ENCODE measurements at regions not wholly inside any gene's neighbourhood (a gene's known extent, or its start where the extent isn't known, plus 50 kb on each side); places are given as distances from the start of the nearest gene placed in this dataset.

DNA sequence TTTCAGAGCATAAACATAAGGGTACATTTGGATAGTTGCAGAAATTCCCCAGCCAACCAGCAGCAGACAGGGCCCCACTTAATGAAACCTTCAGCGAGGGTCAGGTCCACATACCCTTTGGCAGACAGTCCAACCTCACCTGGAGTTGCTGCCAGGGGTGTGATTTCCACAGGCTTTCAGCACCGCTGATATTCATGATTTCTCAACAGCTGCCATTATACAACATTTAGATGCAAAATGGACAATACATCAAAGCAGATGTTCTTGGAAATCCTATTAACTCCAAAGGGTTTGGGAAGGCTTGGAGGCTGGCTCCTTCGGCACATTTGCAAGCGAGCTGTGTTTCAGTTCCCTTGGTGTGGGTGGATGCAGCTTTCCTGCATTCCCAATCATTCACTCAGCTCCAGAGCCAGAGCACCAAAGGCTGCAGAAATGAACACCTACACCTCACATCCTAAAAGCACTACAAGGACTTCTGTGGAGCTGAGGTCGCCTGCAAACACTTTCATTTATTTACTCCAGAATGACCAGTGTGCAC, 147.2 kb upstream of the VSTM2B start:
- TF ChIP-seq CTCF (IDR thresholded peaks at IDR 0.05) (no peak), ZFX (IDR thresholded peaks at IDR 0.05; ENCODE audit: borderline replicate concordance) (no peak)

Measured in 22Rv1 (cell line).